GM21786 (cell line): ENCODE measurements at regions not wholly inside any gene's neighbourhood (a gene's known extent, or its start where the extent isn't known, plus 50 kb on each side); places are given as distances from the start of the nearest gene placed in this dataset.

ENCODE experiments used
- ATAC-seq: cut with Tn5 transposase; IDR thresholded peaks from one replicate; pipeline ENCODE4 v1.9.1; 2021; ENCODE audit not compliant: unreplicated experiment

- no peak for ATAC-seq
Measured at GRCh38 chr13:33372251-33372919, 86.8 kb upstream of the STARD13 start.

- ATAC-seq = no peak
Measured at GRCh38 chr13:33373624-33374023, 88.1 kb upstream of the STARD13 start.

DNA sequence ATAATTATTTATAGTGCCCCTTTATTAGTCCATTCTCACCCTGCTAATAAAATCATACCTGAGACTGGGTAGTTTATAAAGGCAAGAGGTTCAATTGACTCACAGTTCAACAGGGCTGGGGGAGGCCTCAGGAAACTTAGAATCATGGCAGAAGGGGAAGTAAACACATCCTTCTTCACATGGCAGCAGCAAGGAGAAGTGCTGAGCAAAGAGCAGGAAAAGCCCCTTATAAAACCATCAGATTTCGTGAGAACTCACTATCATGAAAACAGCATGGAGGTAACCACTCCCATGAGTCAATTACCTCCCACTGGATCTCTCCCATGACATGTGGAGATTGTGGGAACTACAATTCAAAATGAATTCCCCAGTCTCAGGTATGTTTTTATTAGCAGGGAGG, 89.9 kb upstream of the STARD13 start:
- ATAC-seq = no peak

GRCh38 chr13:33376212-33376611, 90.7 kb upstream of the STARD13 start:
- ATAC-seq = no peak

DNA sequence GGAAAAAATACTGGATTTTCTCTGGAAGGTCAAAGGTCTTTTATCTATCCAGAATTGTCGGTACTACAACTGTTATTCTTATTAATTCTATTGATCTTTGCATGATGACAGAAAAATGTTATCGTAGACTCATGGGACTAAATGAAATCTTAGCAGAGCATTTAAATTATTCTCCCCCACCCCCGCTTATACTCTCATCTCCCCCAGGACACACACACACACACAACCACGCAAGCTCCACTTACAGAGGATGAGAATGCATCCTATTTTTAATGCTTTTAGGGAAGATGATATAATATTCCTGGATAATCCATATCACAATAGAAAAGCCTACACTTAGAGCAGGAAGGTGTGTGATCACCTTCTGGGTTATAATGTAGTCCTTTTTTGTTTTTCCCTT, 91.9 kb upstream of the STARD13 start:
- ATAC-seq = no peak

DNA sequence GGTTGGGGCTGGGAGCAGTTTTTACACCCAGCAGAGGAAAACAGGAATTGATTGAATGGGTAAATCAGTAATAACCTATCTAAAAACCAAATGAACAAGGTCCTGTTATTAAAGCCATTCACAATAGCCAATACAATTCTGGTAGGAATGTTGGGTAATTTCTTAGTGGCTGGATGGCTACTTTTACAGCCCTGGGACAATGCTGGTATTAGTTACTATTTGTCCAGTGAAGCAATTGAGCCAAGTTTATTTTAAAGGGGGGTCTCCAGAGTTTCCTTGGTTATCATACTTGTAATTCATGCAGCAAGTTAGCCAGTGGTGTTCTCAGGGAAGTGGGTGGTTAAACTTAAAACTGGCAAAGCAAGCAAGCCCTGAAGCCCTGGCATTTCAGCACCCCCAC, 92.3 kb upstream of the STARD13 start:
- ATAC-seq = no peak

DNA sequence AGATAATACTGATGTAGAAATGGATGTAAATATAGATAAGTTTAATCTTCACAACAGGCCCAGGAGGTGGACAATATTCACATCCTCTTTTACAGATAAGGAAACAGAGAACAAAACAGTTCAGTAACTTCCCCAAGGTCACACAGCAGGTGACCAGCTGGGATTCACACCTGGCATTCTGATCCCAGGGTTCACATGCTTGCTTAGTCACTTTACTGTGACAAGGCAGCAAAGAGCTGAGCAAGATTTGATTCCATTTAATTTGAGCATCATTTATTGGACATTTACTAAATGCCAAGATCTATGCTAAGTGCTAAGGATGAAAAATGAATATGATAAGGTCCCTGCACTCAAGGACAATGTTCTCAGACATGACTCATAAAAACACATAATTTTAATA, 94.1 kb upstream of the STARD13 start:
- ATAC-seq = no peak

DNA sequence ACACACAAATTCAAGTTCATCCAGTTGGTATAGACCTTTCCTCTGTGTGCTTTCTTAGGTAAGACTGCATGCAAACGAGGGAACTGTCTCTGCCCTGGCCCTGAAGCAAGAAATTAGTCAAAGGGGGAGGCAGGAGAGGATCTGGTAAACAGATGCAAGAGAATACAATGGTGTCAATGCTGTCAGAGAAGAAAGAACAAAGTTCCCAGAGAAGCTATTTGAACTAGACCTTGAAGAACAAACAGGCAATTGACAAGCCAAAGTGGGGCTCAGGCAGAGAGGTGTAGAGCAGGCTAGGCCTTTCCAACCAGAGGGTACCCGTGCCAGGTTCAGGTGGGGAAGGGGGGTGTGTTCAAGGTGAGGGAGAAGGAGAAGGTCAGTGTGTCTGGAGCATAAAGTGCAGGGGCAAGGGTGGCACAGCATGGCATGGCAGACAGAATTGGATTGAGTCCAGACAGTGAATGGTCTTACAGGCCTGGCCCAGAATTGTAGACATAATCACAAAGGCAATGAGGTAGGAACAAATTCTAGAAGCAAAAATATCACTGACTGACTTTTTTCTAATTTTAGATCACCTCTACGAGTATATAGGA, 95.0 kb upstream of the STARD13 start:
- ATAC-seq = no peak

GRCh38 chr13:33381180-33381579, 95.6 kb upstream of the STARD13 start:
- ATAC-seq = no peak

- no peak for ATAC-seq
Measured at GRCh38 chr13:33381906-33382305, 96.4 kb upstream of the STARD13 start.

GRCh38 chr13:33383724-33384577, 98.4 kb upstream of the STARD13 start:
- ATAC-seq = no peak

DNA sequence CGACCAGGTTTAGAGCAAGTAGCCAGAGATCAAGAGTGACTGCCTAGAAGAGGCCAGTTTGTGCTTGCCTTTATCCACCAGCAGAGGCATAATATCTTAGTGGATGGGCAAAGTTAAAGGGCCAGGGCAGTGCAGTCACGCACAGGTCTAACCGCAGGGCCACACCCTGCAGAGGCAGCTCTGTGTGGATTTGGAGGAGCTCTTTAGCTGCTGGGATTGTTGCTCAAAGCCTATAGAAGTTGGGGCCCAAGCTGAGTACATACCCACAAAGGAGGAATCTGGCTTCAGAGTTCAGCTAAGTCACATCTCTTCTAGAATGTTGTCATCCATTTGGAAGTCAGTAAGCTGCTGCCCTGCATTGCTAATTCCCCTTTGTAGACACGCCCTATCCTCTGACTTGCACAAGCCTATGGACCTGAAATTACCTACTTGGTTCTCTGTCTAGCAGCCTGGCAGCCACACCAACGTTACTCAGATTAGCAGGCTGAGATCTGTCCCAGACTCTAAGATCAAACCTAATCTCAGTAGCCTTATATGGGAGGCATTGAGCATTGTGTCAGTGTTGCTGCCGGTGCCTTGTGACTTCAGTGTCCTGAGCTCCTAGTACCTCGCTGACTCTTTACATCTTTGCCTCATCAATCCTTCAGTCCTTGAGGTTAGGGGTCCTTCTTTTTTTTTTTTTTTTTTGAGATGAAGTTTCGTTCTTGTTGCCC, 102.9 kb upstream of the STARD13 start:
- no peak for ATAC-seq

DNA sequence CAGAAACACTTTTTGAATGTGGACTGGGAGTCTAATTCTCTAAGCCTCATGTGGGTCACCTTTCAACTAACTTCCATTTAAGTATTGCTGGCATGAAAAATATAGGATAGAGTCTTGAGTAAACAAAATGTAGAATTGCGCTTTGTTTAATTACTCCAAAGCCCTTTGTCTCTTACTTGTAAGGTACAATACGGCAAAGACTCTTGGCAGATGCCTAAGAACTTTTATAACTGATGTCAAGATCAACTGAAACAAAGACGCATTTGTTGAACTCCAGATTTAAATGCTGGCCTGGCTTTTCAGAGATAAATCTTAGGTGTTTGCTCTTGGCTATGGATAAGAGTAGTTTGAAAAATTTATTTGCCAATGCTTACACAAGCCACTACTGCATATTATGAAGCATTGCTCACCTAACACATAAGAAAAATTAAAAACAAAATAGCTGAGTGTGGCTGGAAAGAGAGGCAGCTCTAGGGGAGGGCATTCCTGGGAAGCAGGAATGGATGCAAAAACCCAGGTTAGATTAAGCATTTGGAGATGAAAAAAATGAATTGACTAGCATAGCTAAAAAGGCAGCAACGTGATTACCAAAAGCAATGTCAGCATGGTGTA, 107.3 kb upstream of the STARD13 start:
- no peak for ATAC-seq

DNA sequence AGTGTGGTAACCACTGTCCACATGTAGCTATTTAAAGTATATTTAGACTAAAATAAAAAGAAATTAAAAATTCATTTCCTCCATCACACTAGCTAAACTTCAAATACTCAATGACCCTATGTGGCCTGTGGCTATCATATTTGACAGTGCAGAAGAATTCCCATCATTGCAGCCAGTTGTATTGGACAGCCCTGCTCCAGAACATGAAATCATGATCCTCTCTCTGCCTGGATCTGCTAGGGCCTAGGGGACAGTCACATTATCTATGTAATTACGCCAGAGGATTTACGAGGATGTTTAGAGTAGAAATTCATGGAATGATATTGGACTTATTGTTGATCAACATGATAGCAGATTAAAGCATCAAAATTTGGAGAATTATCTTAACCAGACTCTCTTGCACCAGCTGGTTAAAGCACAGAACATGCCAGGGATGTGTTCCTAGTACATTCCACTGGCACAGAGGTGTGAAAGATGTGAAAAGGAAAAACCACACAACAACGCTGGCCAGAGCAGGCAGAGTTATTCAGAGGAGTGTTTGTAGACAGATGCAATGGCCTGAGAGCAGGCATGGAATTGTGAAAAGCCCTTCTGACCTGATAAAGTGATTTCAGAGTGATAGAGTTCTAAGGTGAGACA, 108.9 kb upstream of the STARD13 start:
- no peak for ATAC-seq

DNA sequence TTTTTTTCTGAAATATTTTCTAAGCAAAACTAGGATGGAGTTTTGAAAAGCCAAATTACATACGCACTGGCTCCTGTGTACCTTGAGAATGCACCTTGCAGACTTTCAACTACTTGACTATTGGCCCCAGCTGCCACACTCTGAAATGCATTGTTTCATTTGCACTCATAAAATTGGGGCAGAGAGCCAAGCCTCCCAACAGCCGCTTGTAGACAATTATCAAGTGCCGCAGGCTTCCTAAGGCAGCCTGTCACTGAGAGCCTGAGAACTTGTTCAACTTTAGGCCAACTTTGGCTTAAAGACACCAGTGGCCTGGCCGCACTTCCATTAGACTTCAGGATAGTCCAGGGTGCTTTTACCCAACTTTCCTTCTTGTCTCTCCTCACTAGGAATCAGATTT, 115.7 kb upstream of the STARD13 start:
- no peak for ATAC-seq

- no peak for ATAC-seq
Measured at GRCh38 chr13:33402975-33403374, 117.4 kb upstream of the STARD13 start.

GRCh38 chr13:33403807-33404362, 118.3 kb upstream of the STARD13 start:
- no peak for ATAC-seq

GRCh38 chr13:33405371-33405770, 119.8 kb upstream of the STARD13 start:
- ATAC-seq = no peak

DNA sequence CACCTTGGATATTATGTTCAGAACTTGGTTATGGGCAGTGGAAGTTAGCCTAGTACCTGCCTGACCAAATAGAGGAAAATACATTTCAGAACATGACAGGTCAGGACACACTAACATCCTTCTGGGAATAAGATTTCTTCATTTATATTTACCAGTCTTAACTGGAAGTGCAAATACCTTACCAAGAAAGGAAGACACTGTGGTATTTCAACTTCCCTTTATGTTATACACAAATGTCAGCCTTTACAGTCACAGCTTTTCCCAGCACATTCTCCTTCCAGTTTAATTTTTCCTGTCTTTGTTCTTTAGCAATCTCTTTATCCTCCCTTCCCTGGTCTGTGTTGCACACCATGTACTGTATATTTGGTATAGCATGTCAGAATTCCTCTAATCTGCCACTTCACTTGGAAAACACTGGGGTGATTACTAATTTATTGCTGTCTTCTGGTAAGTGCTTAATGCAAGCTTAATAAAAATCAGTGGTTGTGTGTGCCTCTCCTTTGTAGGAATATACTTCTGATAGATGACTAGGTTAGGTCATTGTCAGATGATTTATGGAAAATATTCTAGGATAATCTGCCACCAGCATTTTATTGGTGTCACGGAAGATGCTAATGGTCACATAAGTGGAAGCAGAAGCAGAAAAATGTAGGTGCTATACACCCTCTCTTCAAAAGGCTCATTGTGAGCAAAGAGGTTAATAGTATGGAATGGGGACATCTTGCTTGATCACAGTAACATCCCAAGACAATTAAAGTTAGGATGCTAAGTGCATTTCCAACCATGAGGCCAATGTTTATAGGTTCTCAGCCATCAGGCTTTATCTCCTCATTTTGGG, 124.3 kb upstream of the STARD13 start:
- no peak for ATAC-seq
